ENCODE measurements at regions not wholly inside any gene's neighbourhood (a gene's known extent, or its start where the extent isn't known, plus 50 kb on each side); places are given as distances from the start of the nearest gene placed in this dataset.

DNA sequence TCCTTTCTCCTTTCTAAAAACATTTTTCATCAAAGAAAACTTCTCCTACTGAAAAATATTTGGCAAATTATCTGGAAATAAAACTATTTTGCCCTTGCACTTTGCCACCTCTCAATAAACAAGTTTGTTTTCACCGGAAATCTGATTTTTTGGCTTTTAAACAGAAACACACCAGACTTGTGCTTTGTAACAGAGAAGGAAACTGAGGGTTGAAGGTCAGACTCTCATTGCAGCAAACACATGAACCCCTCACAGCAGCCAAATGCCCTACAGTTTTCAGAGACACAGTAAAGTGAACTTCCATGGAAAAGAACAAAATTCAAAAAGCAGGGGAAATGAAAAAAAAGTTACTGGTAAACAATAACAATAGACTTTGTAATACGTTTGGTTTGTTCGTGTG, 95.6 kb upstream of the WDR17 start:
- TF ChIP-seq, protein P1, sequence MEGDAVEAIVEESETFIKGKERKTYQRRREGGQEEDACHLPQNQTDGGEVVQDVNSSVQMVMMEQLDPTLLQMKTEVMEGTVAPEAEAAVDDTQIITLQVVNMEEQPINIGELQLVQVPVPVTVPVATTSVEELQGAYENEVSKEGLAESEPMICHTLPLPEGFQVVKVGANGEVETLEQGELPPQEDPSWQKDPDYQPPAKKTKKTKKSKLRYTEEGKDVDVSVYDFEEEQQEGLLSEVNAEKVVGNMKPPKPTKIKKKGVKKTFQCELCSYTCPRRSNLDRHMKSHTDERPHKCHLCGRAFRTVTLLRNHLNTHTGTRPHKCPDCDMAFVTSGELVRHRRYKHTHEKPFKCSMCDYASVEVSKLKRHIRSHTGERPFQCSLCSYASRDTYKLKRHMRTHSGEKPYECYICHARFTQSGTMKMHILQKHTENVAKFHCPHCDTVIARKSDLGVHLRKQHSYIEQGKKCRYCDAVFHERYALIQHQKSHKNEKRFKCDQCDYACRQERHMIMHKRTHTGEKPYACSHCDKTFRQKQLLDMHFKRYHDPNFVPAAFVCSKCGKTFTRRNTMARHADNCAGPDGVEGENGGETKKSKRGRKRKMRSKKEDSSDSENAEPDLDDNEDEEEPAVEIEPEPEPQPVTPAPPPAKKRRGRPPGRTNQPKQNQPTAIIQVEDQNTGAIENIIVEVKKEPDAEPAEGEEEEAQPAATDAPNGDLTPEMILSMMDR (IDR thresholded peaks at IDR 0.05; ENCODE audit: low read length): no peak
- TF ChIP-seq EZH2phosphoT487 (IDR thresholded peaks at IDR 0.05; ENCODE audit: low read length): no peak
- TF ChIP-seq EZH2 (optimal IDR thresholded peaks at IDR 0.05; ENCODE audit: low read depth, low read length): no peak

DNA sequence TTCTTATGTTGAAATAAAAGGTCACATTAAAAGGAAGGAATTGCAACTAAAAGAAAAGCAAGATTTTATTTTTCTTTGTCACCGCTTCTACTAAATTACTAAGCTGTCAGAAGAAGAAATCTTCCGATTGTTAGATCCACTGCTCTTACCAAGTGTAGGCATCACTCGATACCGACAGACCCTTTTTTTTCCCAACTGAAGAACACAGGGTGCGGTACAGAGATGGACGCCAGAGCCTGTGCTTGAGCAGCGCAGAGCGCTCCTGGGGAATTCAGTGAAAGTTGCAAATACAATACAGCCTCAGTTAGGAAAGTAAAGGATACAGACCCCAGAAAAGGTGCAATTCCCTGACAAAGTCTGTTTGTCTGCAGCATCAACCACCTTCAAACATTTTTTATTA, 94.9 kb upstream of the WDR17 start:
- Histone ChIP-seq H3K9ac (ENCODE audit: low read length) (no peak overlapping the region), H3K4me3 (ENCODE audit: low read length) (no peak overlapping the region), H4K20me1 (ENCODE audit: insufficient read depth, low read length) (no peaks in the 10 kb centered on the region), H3K36me3 (replicated peaks; ENCODE audit: insufficient read depth, low read length) (no peaks in the 10 kb centered on the region), H3K27ac (ENCODE audit: low read length) (no peak overlapping the region), H3K4me1 (ENCODE audit: low read length) (no peaks in the 10 kb centered on the region), H2AFZ (ENCODE audit: low read length) (no peak overlapping the region), H3K79me2 (ENCODE audit: low read length) (no peaks in the 10 kb centered on the region), H3K4me2 (ENCODE audit: low read depth, low read length) (no peak overlapping the region), H3K9me3 (replicated peaks; ENCODE audit: insufficient read depth, low read length) (no peaks in the 10 kb centered on the region), H3F3A (ENCODE audit: insufficient read depth, low read length) (no peaks in the 10 kb centered on the region), H3K9me2 (replicated peaks; ENCODE audit: insufficient read depth, low read length) (no peaks in the 10 kb centered on the region), H3K27me3 (replicated peaks; ENCODE audit: insufficient read depth, low read length) (no peaks in the 10 kb centered on the region)
- TF ChIP-seq, protein P1 (IDR thresholded peaks at IDR 0.05; ENCODE audit: low read length): no peak
- no peak for TF ChIP-seq EZH2phosphoT487 (IDR thresholded peaks at IDR 0.05; ENCODE audit: low read length)
- no peak for TF ChIP-seq EZH2 (optimal IDR thresholded peaks at IDR 0.05; ENCODE audit: low read depth, low read length)
- DNase-seq: no peak

More for the DNA sequence above, 95.6 kb upstream of the WDR17 start:
- H3K4me1 ChIP-seq (ENCODE audit: low read length): no peaks in the 10 kb centered on the region
- H3K4me3 ChIP-seq (ENCODE audit: low read length): no peak overlapping the region
- no peaks in the 10 kb centered on the region for H3F3A ChIP-seq (ENCODE audit: insufficient read depth, low read length)
- DNase-seq: no peak
- no peak overlapping the region for H2AFZ ChIP-seq (ENCODE audit: low read length)
- H3K36me3 ChIP-seq (replicated peaks; ENCODE audit: insufficient read depth, low read length): no peaks in the 10 kb centered on the region
- no peaks in the 10 kb centered on the region for H3K9me3 ChIP-seq (replicated peaks; ENCODE audit: insufficient read depth, low read length)
- H3K9ac ChIP-seq (ENCODE audit: low read length): no peak overlapping the region
- H3K27me3 ChIP-seq (replicated peaks; ENCODE audit: insufficient read depth, low read length): no peaks in the 10 kb centered on the region
- no peak overlapping the region for H3K4me2 ChIP-seq (ENCODE audit: low read depth, low read length)
- no peaks in the 10 kb centered on the region for H3K79me2 ChIP-seq (ENCODE audit: low read length)
- H4K20me1 ChIP-seq (ENCODE audit: insufficient read depth, low read length): no peaks in the 10 kb centered on the region
- no peak overlapping the region for H3K27ac ChIP-seq (ENCODE audit: low read length)
- H3K9me2 ChIP-seq (replicated peaks; ENCODE audit: insufficient read depth, low read length): no peaks in the 10 kb centered on the region

DNA sequence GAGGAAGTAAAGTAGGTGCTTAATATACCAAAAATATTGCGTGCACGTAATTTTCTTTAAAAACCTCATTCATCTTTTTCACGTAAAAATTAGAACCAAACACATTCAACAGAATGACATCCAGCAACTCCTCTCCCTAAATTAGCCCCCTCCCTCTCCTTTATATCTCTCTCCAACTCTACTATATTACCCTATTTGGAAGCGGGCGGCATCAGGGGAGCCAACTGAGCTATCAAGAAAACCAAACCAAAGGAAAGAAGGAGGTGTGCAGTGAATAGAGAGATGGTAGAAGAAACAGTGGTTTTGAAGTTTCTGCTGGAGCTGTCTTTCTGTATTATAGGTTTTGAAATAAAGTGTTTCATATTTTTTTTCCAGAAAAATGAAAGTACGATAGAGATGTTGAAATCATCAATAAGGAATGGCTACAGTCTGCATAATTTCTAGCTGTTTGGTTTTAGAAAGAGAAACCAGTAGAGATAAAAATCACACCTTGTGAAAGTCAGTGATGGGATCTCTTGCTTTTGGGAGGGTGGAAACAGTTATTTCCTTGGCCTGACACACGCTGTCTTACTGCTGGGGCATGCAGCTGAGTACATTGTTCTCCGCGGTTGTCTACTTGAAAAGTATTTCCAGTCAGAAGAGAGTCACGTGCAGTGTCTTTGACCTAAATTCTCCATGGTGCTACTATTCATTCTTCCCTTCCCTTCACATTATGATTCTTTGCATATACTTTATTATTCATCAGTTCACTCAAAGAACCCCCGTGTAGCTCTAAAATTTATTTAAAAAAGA, 94.1 kb upstream of the WDR17 start:
- H3K79me2 ChIP-seq (ENCODE audit: low read length): no peaks in the 10 kb centered on the region
- H3K36me3 ChIP-seq (replicated peaks; ENCODE audit: insufficient read depth, low read length): no peaks in the 10 kb centered on the region
- no peak for DNase-seq
- no peaks in the 10 kb centered on the region for H3K27me3 ChIP-seq (replicated peaks; ENCODE audit: insufficient read depth, low read length)
- no peaks in the 10 kb centered on the region for H3K4me1 ChIP-seq (ENCODE audit: low read length)
- H3K9ac ChIP-seq (ENCODE audit: low read length): no peak overlapping the region
- H3F3A ChIP-seq (ENCODE audit: insufficient read depth, low read length): no peaks in the 10 kb centered on the region
- no peaks in the 10 kb centered on the region for H3K9me3 ChIP-seq (replicated peaks; ENCODE audit: insufficient read depth, low read length)
- no peaks in the 10 kb centered on the region for H4K20me1 ChIP-seq (ENCODE audit: insufficient read depth, low read length)
- TF ChIP-seq EZH2phosphoT487 (IDR thresholded peaks at IDR 0.05; ENCODE audit: low read length) (no peak), EZH2 (optimal IDR thresholded peaks at IDR 0.05; ENCODE audit: low read depth, low read length) (no peak)
- TF ChIP-seq, protein P1 (IDR thresholded peaks at IDR 0.05; ENCODE audit: low read length): no peak
- no peak overlapping the region for H3K4me3 ChIP-seq (ENCODE audit: low read length)
- H3K4me2 ChIP-seq (ENCODE audit: low read depth, low read length): no peak overlapping the region
- no peak overlapping the region for H3K27ac ChIP-seq (ENCODE audit: low read length)
- no peak overlapping the region for H2AFZ ChIP-seq (ENCODE audit: low read length)
- no peaks in the 10 kb centered on the region for H3K9me2 ChIP-seq (replicated peaks; ENCODE audit: insufficient read depth, low read length)

Measured in MM.1S (cell line).